IMR-90 (cell line): ENCODE measurements at regions not wholly inside any gene's neighbourhood (a gene's known extent, or its start where the extent isn't known, plus 50 kb on each side); places are given as distances from the start of the nearest gene placed in this dataset.

Experiments used
- ATAC-seq: fragments of 200-7000 bp; cut with Tn5 transposase; 2 replicates; pipeline ENCODE4 v1.9.1; 2020; ENCODE audit warnings: low read depth, mild to moderate bottlenecking, moderate library complexity
- BruUV-seq: library from RNA; stranded (reverse); fragments of 400-500 nt; replicated peaks from 2 replicates; lab custom pipeline; 2021; lab: Mats Ljungman, UMichigan
- CTCF ChIA-PET: fragments of 300-600 bp; formaldehyde crosslinking; extraction: SDS; loops from one replicate; lab custom pipeline; 2021; ENCODE audit warnings: antibody characterized with exemption; lab: Yijun Ruan, JAX
- POLR2A ChIA-PET: fragments of 300-600 bp; sonication (Branson Sonifier 250); formaldehyde crosslinking; loops from one replicate; lab custom pipeline; 2022; ENCODE audit warnings: antibody characterized with exemption; ENCODE audit not compliant: unreplicated experiment; lab: Charles Lee
- DNase-seq: peaks from one replicate; pipeline ENCODE4 v3.0.0; 2013
- H2AFZ ChIP-seq: replicated peaks from 2 replicates; pipeline ENCODE3; 2013; ENCODE audit warnings: low read length, mild to moderate bottlenecking; ENCODE audit not compliant: poor library complexity
- H2AK5ac ChIP-seq: 2 replicates; pipeline ENCODE4 v1.6.1; 2013; ENCODE audit warnings: low read depth, low read length, inconsistent platforms
- H2AK9ac ChIP-seq: replicated peaks from 2 replicates; pipeline ENCODE3; 2013; ENCODE audit warnings: mild to moderate bottlenecking, low read depth, low read length, moderate library complexity; ENCODE audit not compliant: poor library complexity
- H2BK120ac ChIP-seq: 2 replicates; pipeline ENCODE4 v1.6.1; 2013; ENCODE audit warnings: low read depth, low read length, inconsistent platforms
- H2BK15ac ChIP-seq: 3 replicates; pipeline ENCODE4 v1.6.1; 2013; ENCODE audit warnings: low read depth, low read length, inconsistent platforms
- H2BK20ac ChIP-seq: 2 replicates; pipeline ENCODE4 v1.6.1; 2013; ENCODE audit warnings: low read depth, mild to moderate bottlenecking, inconsistent platforms, low read length, moderate library complexity
- H2BK5ac ChIP-seq: 2 replicates; pipeline ENCODE4 v1.6.1; 2013; ENCODE audit warnings: mild to moderate bottlenecking, low read depth, low read length, inconsistent platforms; ENCODE audit not compliant: poor library complexity, severe bottlenecking
- H3K14ac ChIP-seq: replicated peaks from 2 replicates; pipeline ENCODE4 v1.6.1; 2013; ENCODE audit warnings: low read depth, low read length, inconsistent platforms
- H3K18ac ChIP-seq: 2 replicates; pipeline ENCODE4 v1.6.1; 2013; ENCODE audit warnings: low read depth, low read length, control low read depth
- H3K23ac ChIP-seq: 2 replicates; pipeline ENCODE4 v1.6.1; 2013; ENCODE audit warnings: low read depth, low read length, inconsistent platforms
- H3K27ac ChIP-seq: 2 replicates; pipeline ENCODE4 v1.5.1; 2013; ENCODE audit warnings: mild to moderate bottlenecking, control low read depth, low read length; ENCODE audit not compliant: insufficient read depth
- H3K27me3 ChIP-seq: 2 replicates; pipeline ENCODE4 v1.6.1; 2013; ENCODE audit warnings: low read length; ENCODE audit not compliant: control insufficient read depth, insufficient read depth
- H3K36me3 ChIP-seq: 2 replicates; pipeline ENCODE4 v1.6.1; 2013; ENCODE audit warnings: low read length, mixed read lengths; ENCODE audit not compliant: control insufficient read depth, insufficient read depth
- H3K4ac ChIP-seq: 2 replicates; pipeline ENCODE4 v1.6.1; 2013; ENCODE audit warnings: low read depth, low read length, inconsistent platforms
- H3K4me1 ChIP-seq: 2 replicates; pipeline ENCODE4 v1.6.1; 2013; ENCODE audit warnings: low read length, mixed read lengths; ENCODE audit not compliant: control insufficient read depth, insufficient read depth
- H3K4me2 ChIP-seq: 2 replicates; pipeline ENCODE4 v1.6.1; 2013; ENCODE audit warnings: low read depth, mild to moderate bottlenecking, control low read depth, low read length, moderate library complexity
- H3K4me3 ChIP-seq: 2 replicates; pipeline ENCODE4 v1.5.1; 2013; ENCODE audit warnings: low read depth, mild to moderate bottlenecking, control low read depth, low read length, moderate library complexity; ENCODE audit not compliant: insufficient read depth
- H3K56ac ChIP-seq: 2 replicates; pipeline ENCODE4 v1.6.1; 2013; ENCODE audit warnings: low read length, inconsistent platforms; ENCODE audit not compliant: insufficient read depth; ENCODE audit errors: extremely low read depth
- H3K79me1 ChIP-seq, 2 experiments: 2 replicates each; pipeline ENCODE4 v1.6.1; 2013; ENCODE audit warnings: low read length in 2 of 2, inconsistent platforms in 1 of 2, low read depth in 1 of 2
- H3K9ac ChIP-seq: 2 replicates; pipeline ENCODE4 v1.6.1; 2013; ENCODE audit warnings: low read depth, low read length, control low read depth
- H3K9me1 ChIP-seq: 2 replicates; pipeline ENCODE4 v1.6.1; 2013; ENCODE audit warnings: low read length, inconsistent platforms; ENCODE audit not compliant: insufficient read depth
- H3K9me3 ChIP-seq: 2 replicates; pipeline ENCODE4 v1.6.1; 2013; ENCODE audit warnings: low read length; ENCODE audit not compliant: control insufficient read depth, insufficient read depth
- H4K20me1 ChIP-seq: 2 replicates; pipeline ENCODE4 v1.6.1; 2013; ENCODE audit warnings: low read length, inconsistent platforms; ENCODE audit not compliant: insufficient read depth
- H4K5ac ChIP-seq: 2 replicates; pipeline ENCODE4 v1.6.1; 2013; ENCODE audit warnings: mild to moderate bottlenecking, low read depth, low read length, control low read depth
- H4K8ac ChIP-seq, 2 experiments: 2 replicates each; pipeline ENCODE4 v1.6.1; 2013; ENCODE audit warnings: low read depth in 2 of 2, low read length in 2 of 2, control low read depth in 1 of 2, inconsistent platforms in 1 of 2
- H4K91ac ChIP-seq: 2 replicates; pipeline ENCODE4 v1.6.1; 2013; ENCODE audit warnings: low read depth, low read length, inconsistent platforms; ENCODE audit not compliant: insufficient read depth
- BHLHE40 ChIP-seq: fragments of 150-350 bp; IDR thresholded peaks from 2 replicates; pipeline ENCODE4 v1.6.1; 2016; ENCODE audit warnings: mild to moderate bottlenecking, low read depth, low read length
- CEBPB ChIP-seq: IDR thresholded peaks from 2 replicates; pipeline ENCODE4 v1.6.1; 2012; ENCODE audit warnings: low read depth, low read length, improper control_type of control experiment
- CHD1 ChIP-seq: IDR thresholded peaks from 2 replicates; pipeline ENCODE4 v1.6.1; 2012; ENCODE audit warnings: low read depth, low read length, improper control_type of control experiment
- CTCF ChIP-seq: conservative IDR thresholded peaks from 2 replicates; pipeline ENCODE4 v1.5.1; 2012; ENCODE audit warnings: mild to moderate bottlenecking, low read depth, low read length, improper control_type of control experiment
- ELK1 ChIP-seq: fragments of 150-350 bp; IDR thresholded peaks from 2 replicates; pipeline ENCODE4 v1.6.1; 2016; ENCODE audit warnings: low read depth, mild to moderate bottlenecking, low read length, moderate library complexity, borderline replicate concordance
- FOS ChIP-seq: fragments of 150-350 bp; IDR thresholded peaks from 2 replicates; pipeline ENCODE4 v1.6.1; 2016; ENCODE audit warnings: low read depth, low read length
- MXI1 ChIP-seq: IDR thresholded peaks from 2 replicates; pipeline ENCODE4 v1.6.1; 2012; ENCODE audit warnings: low read depth, mild to moderate bottlenecking, low read length, moderate library complexity, borderline replicate concordance
- NFE2L2 ChIP-seq: fragments of 150-350 bp; IDR thresholded peaks from 2 replicates; pipeline ENCODE4 v1.6.1; 2016; ENCODE audit warnings: low read depth, mild to moderate bottlenecking, low read length
- RAD21 ChIP-seq: IDR thresholded peaks from 2 replicates; pipeline ENCODE4 v1.6.1; 2012; ENCODE audit warnings: low read length, improper control_type of control experiment
- RCOR1 ChIP-seq: IDR thresholded peaks from 2 replicates; pipeline ENCODE4 v1.6.1; 2012; ENCODE audit warnings: mild to moderate bottlenecking, low read length, improper control_type of control experiment; ENCODE audit not compliant: insufficient replicate concordance
- WGBS, 2 experiments: methylation state at CpG; one replicate each; pipeline versions ENCODE4 v1.1.5 to v1.1.7; 2013; ENCODE audit warnings: missing lambda C conversion rate in 2 of 2; ENCODE audit not compliant: insufficient read length in 1 of 2; ENCODE audit errors: extremely low coverage in 2 of 2; 5-methylcytosine and 5-hydroxymethylcytosine counted together
- dilution Hi-C: fragments of 300-500 bp; cut with HindIII; formaldehyde crosslinking; loops from one replicate; pipeline ENCODE4 v1.14.3; 2018; ENCODE audit warnings: low sequenced_read_pairs; ENCODE audit not compliant: unreplicated experiment
- in situ Hi-C: fragments of 300-500 bp; cut with MboI; formaldehyde crosslinking; loops from 3 replicates; pipeline ENCODE4 v1.14.3; 2019; ENCODE audit warnings: low sequenced_read_pairs, inconsistent platforms, mixed read lengths
- intact Hi-C: fragments of 100-400 bp; cut with micrococcal nuclease; formaldehyde crosslinking; loops from 2 replicates; pipeline ENCODE4 v1.10.0; 2022

GRCh38 chr5:143554187-143554717 lies 150.8 kb upstream of the NR3C1 start (continued):
- TF ChIP-seq CEBPB (peak; percentile 95), BHLHE40 (peak; percentile 38; the same call in 1 of the 2 replicates), RAD21 (peak; percentile 18; the same call in 1 of the 2 replicates), CHD1 (no peak), FOS (peak; percentile 84)

GRCh38 chr5:143552680-143553079 lies 149.2 kb upstream of the NR3C1 start:
- ChIA-PET POLR2A (no interaction called here), CTCF (interaction anchor here (2.1 kb wide), 1 partner anchor 9 kb away, joined by 4 read pairs; no protein-coding TSS in a partner anchor)
- Histone ChIP-seq H2AK9ac (no peak overlapping the region), H2AFZ (no peak overlapping the region), H3K56ac (no peak overlapping the region), H2AK5ac (peak overlapping the region; percentile 87), H3K23ac (peak overlapping the region; percentile 34; the same call in 1 of the 2 replicates), H3K79me1 (no peaks in the 10 kb centered on the region; a peak in 1 of 4 replicates), H2BK120ac (peak overlapping the region; percentile 93), H3K27ac (peak overlapping the region; percentile 7; the same call in 1 of the 2 replicates), H3K9me3 (no peaks in the 10 kb centered on the region), H4K91ac (peak overlapping the region; percentile 80), H3K9ac (no peak overlapping the region), H4K8ac (peak overlapping the region; percentile 73 to 84), H3K4me3 (no peak overlapping the region), H2BK15ac (peak overlapping the region; percentile 97), H4K20me1 (no peaks in the 10 kb centered on the region), H3K27me3 (no peaks in the 10 kb centered on the region), H3K14ac (0 out of 2 replicates have a peak overlapping the region, but pooled peaks have one; percentile 66), H3K4me1 (peaks cover 17% of the 10 kb centered on the region), H3K36me3 (no peaks in the 10 kb centered on the region), H4K5ac (peak overlapping the region; percentile 96; the same call in 1 of the 2 replicates), H3K4me2 (no peak overlapping the region), H3K9me1 (peaks cover 8% of the 10 kb centered on the region), H3K18ac (peak overlapping the region; percentile 98; the same call in 1 of the 2 replicates), H2BK5ac (peak overlapping the region; percentile 83), H2BK20ac (peak overlapping the region; percentile 91), H3K4ac (peak overlapping the region; percentile 93)
- WGBS, 2 experiments = no CpG with 5 or more reads among the region's 1 CpG
- BruUV-seq = no TSS peak
- DNase-seq (no peak), ATAC-seq (no peak)
- dilution Hi-C loops = no loop called here
- intact Hi-C loops = no loop called here
- in situ Hi-C loops = no loop called here
- no peak for TF ChIP-seq BHLHE40
- no peak for TF ChIP-seq CEBPB
- no peak for TF ChIP-seq RAD21
- TF ChIP-seq ELK1 = no peak
- no peak for TF ChIP-seq CTCF
- TF ChIP-seq RCOR1 = no peak
- TF ChIP-seq MXI1 = no peak
- TF ChIP-seq NFE2L2 = no peak
